Ishikawa (cell line): ENCODE measurements at regions not wholly inside any gene's neighbourhood (a gene's known extent, or its start where the extent isn't known, plus 50 kb on each side); places are given as distances from the start of the nearest gene placed in this dataset.

ENCODE experiments used
- CEBPB ChIP-seq: IDR thresholded peaks from 2 replicates; pipeline ENCODE4 v1.6.1; 2012
- CREB1 ChIP-seq: IDR thresholded peaks from 2 replicates; pipeline ENCODE4 v1.6.1; 2012; ENCODE audit warnings: low read depth
- EGR1 ChIP-seq: IDR thresholded peaks from 2 replicates; pipeline ENCODE4 v1.6.1; 2012
- EP300 ChIP-seq: IDR thresholded peaks from 2 replicates; pipeline ENCODE4 v1.6.1; 2012; ENCODE audit warnings: borderline replicate concordance
- FOXM1 ChIP-seq: IDR thresholded peaks from 2 replicates; pipeline ENCODE4 v1.6.1; 2012; ENCODE audit warnings: low read depth, borderline replicate concordance
- MAX ChIP-seq: IDR thresholded peaks from 2 replicates; pipeline ENCODE4 v1.6.1; 2012
- NFIC ChIP-seq: IDR thresholded peaks from 2 replicates; pipeline ENCODE4 v1.6.1; 2012
- RAD21 ChIP-seq: IDR thresholded peaks from 2 replicates; pipeline ENCODE4 v1.6.1; 2012; ENCODE audit warnings: low read depth
- REST ChIP-seq: IDR thresholded peaks from 2 replicates; pipeline ENCODE4 v1.6.1; 2012; ENCODE audit warnings: low read depth, mild to moderate bottlenecking
- TAF1 ChIP-seq: IDR thresholded peaks from 2 replicates; pipeline ENCODE4 v1.6.1; 2012; ENCODE audit warnings: low read depth, mild to moderate bottlenecking
- TCF12 ChIP-seq: IDR thresholded peaks from 2 replicates; pipeline ENCODE4 v1.6.1; 2012; ENCODE audit warnings: low read depth
- TEAD4 ChIP-seq: IDR thresholded peaks from 2 replicates; pipeline ENCODE4 v1.6.1; 2012
- YY1 ChIP-seq: IDR thresholded peaks from 2 replicates; pipeline ENCODE4 v1.6.1; 2012; ENCODE audit warnings: low read depth
- ZBTB7A ChIP-seq: IDR thresholded peaks from 2 replicates; pipeline ENCODE4 v1.6.1; 2012; ENCODE audit warnings: low read depth
- TF ChIP-seq, protein P1 (sequence below): IDR thresholded peaks from 2 replicates; pipeline ENCODE4 v1.6.1; 2012

GRCh38 chr6:28646650-28647049, 121.0 kb downstream of the GPX5 start:
- TF ChIP-seq ZBTB7A, result no peak
- no peak for TF ChIP-seq TCF12
- TF ChIP-seq EP300, result no peak
- TF ChIP-seq YY1, result no peak
- no peak for TF ChIP-seq REST
- no peak for TF ChIP-seq RAD21

DNA sequence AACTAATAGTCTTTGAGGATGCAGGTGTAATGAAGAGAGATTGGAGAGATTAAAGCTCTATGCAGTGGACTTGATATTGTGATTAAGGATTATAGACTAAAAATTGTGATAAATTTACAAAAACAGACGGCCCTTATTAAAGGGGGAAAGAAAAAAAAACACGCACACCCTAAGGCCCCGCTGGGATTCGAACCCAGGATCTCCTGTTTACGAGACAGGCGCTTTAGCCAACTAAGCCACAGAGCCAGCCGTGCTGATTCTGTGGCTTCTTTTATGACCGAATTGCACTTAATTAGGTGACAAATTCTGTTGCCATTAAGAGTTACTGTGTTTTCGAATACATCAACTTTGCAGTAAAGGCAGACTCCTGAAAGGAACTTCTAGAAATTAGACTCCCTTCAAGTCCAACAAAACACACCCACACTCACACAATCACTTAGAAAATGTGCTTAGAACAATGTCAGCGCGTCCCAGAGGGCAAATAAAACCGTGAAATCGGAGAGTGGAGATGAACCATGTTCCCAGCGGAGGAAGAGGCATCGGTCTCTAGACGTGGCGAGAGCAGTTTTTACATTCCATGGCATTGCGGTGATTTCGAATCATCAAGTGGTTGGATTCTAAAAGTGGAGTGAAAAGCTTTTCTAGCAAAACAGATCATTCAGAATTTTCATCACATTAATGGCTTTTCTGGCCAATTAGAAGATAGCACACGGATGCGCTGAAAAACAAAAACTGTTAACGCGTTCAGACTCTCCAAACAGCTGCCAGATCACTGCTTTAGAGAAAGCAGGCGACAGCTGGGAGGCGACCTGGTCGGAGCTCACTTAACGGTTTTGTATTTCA, 122.6 kb downstream of the GPX5 start:
- TF ChIP-seq TCF12 (peak; percentile 27; the same call in 1 of the 2 replicates), TEAD4 (peak; percentile 89), EGR1 (no peak), EP300 (no peak), FOXM1 (no peak), NFIC (peak; percentile 51; the same call in 1 of the 2 replicates), CEBPB (peak; percentile 42; the same call in 1 of the 2 replicates), TAF1 (peak; percentile 25; the same call in 1 of the 2 replicates), RAD21 (no peak), YY1 (peak; percentile 33; the same call in 1 of the 2 replicates), CREB1 (no peak), MAX (no peak; the same call in 1 of the 2 replicates), REST (no peak), ZBTB7A (no peak)
- TF ChIP-seq, protein P1, sequence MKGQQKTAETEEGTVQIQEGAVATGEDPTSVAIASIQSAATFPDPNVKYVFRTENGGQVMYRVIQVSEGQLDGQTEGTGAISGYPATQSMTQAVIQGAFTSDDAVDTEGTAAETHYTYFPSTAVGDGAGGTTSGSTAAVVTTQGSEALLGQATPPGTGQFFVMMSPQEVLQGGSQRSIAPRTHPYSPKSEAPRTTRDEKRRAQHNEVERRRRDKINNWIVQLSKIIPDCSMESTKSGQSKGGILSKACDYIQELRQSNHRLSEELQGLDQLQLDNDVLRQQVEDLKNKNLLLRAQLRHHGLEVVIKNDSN, result no peak

DNA sequence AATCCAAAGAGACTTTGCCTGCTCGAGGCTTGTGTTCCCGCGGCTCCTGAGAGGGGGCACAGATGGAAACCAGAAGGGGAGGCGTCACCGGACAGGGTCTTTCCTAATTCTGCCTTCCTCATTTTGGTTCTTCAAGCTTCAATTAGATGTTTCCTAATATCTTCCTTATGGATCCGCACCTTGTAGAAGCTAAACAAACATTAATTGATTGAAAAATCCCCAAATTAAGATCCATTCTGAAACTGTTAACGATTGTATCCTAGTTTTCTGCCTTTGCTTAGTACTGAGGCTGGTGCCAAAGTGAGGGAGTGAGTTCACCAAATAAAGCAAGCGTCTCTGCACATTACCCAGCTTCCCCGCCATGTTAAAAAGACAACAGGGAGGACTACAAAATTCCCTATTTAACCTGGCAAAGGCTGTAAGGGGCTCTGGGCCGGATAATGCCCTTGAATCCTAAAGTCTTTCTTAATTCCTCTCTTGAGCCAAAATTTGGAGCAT, 123.2 kb downstream of the GPX5 start:
- no peak for TF ChIP-seq EP300
- no peak for TF ChIP-seq NFIC
- no peak for TF ChIP-seq MAX
- TF ChIP-seq RAD21, result no peak
- TF ChIP-seq YY1, result no peak
- TF ChIP-seq CEBPB, result no peak
- TF ChIP-seq TCF12, result no peak
- TF ChIP-seq FOXM1, result no peak
- TF ChIP-seq TEAD4, result no peak
- TF ChIP-seq, protein P1, result no peak
- no peak for TF ChIP-seq ZBTB7A

DNA sequence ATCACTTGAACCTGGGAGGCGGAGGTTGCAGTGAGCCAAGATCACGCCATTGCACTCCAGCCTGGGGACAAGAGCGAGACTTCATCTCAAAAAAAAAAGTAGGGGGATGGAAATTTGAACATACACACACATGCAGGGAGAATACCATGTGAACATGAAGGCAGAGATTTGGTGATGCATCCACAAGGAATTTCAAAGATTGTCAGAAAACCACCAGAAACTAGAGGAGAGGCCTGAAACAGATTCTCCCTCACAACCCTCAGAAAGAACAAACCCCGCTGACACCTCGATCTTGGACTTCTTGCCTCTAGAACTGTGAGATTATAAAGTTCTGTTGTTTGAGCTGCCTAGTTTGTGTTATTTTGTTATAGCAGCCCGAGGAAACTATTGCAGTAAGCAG, 125.5 kb downstream of the GPX5 start:
- TF ChIP-seq CREB1, result no peak
- no peak for TF ChIP-seq REST
- no peak for TF ChIP-seq FOXM1
- no peak for TF ChIP-seq YY1
- TF ChIP-seq TCF12, result no peak
- TF ChIP-seq, protein P1, result no peak
- TF ChIP-seq TAF1, result no peak
